ENCODE measurements at regions not wholly inside any gene's neighbourhood (a gene's known extent, or its start where the extent isn't known, plus 50 kb on each side); places are given as distances from the start of the nearest gene placed in this dataset.

DNA sequence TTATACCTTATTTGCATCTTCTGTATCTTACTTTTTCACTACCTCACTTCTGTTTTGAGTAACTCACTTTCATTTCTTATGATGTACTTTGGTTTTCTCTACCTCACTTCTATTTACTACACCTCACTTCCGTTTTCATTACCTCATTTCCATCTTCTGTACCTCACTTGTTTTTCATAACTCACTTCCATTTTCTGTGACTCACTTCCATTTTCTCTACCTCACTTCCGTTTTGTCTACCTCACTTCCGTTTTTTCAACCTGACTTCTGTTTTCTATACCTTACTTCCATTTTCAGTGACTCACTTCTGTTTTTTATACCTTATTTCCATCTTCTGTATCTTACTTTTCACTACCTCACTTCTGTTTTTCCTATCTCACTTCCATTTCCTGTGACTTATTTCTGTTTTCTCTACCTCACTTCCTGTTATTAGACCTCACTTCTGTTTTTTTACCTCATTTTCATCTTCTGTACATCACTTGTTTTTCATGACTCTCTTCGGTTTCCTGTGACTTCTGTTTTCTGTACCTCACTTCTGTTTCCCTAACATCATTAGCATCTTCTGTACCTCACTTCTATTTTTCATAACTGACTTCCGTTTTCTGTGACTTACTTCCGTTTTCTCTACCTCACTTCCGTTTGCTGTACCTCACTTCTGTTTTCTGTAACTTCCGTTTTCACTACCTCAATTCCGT, 493.1 kb upstream of the AKR1E2 start:
- ATAC-seq (ENCODE audit: insufficient number of reproducible peaks, low FRiP score, low read depth) (no peak), DNase-seq (ENCODE audit: low spot score) (no peak)
- TF ChIP-seq, protein P1, sequence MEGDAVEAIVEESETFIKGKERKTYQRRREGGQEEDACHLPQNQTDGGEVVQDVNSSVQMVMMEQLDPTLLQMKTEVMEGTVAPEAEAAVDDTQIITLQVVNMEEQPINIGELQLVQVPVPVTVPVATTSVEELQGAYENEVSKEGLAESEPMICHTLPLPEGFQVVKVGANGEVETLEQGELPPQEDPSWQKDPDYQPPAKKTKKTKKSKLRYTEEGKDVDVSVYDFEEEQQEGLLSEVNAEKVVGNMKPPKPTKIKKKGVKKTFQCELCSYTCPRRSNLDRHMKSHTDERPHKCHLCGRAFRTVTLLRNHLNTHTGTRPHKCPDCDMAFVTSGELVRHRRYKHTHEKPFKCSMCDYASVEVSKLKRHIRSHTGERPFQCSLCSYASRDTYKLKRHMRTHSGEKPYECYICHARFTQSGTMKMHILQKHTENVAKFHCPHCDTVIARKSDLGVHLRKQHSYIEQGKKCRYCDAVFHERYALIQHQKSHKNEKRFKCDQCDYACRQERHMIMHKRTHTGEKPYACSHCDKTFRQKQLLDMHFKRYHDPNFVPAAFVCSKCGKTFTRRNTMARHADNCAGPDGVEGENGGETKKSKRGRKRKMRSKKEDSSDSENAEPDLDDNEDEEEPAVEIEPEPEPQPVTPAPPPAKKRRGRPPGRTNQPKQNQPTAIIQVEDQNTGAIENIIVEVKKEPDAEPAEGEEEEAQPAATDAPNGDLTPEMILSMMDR (IDR thresholded peaks at IDR 0.05): no peak
- Histone ChIP-seq H3K9me3 (no peaks in the 10 kb centered on the region), H3K4me3 (no peak overlapping the region), H3K27me3 (replicated peaks; ENCODE audit: insufficient read depth) (no peaks in the 10 kb centered on the region), H3K36me3 (no peaks in the 10 kb centered on the region), H3K4me1 (ENCODE audit: control insufficient read depth in 1 of 2, low read depth in 2 of 2) (peaks cover 8 to 18% of the 10 kb centered on the region in 2 donors), H3K27ac (no peak overlapping the region)

DNA sequence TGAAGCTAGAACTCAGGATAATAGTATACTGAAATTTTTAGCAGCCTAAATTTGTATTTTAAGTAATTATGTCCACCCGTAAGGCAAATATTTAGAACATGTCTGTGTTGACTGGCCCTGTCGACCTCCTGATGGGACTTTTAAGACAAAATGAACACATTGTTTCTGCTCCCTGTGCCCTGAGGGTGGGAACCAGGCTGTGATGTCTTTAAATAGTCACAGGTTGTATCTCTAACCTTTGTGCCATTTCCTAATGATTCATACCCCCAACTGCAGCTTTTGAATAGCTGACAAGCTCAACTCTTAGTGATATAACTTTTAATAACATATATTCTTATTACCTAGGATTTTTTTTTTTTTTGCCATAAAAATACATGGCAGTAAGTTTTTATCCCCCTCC, 494.9 kb upstream of the AKR1E2 start:
- Histone ChIP-seq H3K27ac (no peak overlapping the region), H3K27me3 (replicated peaks; ENCODE audit: insufficient read depth) (no peaks in the 10 kb centered on the region), H3K4me3 (no peak overlapping the region), H3K4me1 (ENCODE audit: control insufficient read depth in 1 of 2, low read depth in 2 of 2) (peaks cover 8 to 18% of the 10 kb centered on the region in 2 donors), H3K9me3 (no peaks in the 10 kb centered on the region), H3K36me3 (no peaks in the 10 kb centered on the region)
- ATAC-seq (ENCODE audit: insufficient number of reproducible peaks, low FRiP score, low read depth): no peak
- no peak for DNase-seq (ENCODE audit: low spot score)
- TF ChIP-seq, protein P1 (IDR thresholded peaks at IDR 0.05): no peak

DNA sequence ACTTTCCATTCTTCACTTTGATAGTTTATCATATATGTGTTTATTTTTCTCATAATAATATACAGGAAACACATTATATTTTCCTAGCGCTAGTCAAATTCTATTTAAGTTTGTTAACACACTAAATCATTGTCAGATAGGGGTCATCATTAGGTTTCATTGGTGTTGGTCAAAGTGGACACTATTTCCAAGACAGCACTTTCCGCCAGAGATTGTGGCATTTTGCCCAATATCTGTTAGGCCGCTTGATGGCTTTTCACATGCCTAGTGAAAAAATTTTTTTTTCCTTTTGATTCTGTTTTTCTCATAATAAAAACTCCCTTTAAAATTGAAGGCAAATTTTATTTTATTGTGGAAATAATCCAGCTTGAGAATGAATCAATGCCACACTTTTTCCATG, 495.4 kb upstream of the AKR1E2 start:
- no peaks in the 10 kb centered on the region for H3K9me3 ChIP-seq
- ATAC-seq (ENCODE audit: insufficient number of reproducible peaks, low FRiP score, low read depth): no peak
- H3K27me3 ChIP-seq (replicated peaks; ENCODE audit: insufficient read depth): no peaks in the 10 kb centered on the region
- peaks cover 4 to 14% of the 10 kb centered on the region in 2 donors for H3K4me1 ChIP-seq (ENCODE audit: control insufficient read depth in 1 of 2, low read depth in 2 of 2)
- H3K36me3 ChIP-seq: no peaks in the 10 kb centered on the region
- H3K4me3 ChIP-seq: no peak overlapping the region
- DNase-seq (ENCODE audit: low spot score): no peak
- H3K27ac ChIP-seq: no peak overlapping the region
- TF ChIP-seq, protein P1 (IDR thresholded peaks at IDR 0.05): no peak

DNA sequence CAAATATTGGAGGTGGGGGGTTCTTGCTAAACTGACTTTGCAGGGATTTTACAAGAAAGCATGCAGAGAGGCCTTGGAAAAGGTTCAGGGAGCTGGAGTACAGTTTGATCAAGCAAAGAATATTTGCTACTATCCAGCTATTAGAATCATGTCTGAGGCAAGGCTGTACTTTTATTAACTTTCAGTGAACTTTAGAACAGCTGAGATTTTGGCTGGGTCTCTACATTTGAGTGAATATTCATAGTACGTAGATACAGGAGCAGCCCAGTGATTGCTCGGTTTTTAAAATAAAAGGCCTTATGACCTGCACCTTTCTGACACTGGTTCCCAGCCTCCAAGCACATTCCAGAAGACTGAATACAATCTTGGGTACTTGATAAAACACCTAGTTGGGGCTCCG, 496.8 kb upstream of the AKR1E2 start:
- no peaks in the 10 kb centered on the region for H3K27me3 ChIP-seq (replicated peaks; ENCODE audit: insufficient read depth)
- no peaks in the 10 kb centered on the region for H3K36me3 ChIP-seq
- H3K27ac ChIP-seq: no peak overlapping the region
- no peaks in the 10 kb centered on the region for H3K9me3 ChIP-seq
- H3K4me3 ChIP-seq: no peak overlapping the region
- TF ChIP-seq, protein P1 (IDR thresholded peaks at IDR 0.05): no peak
- ATAC-seq (ENCODE audit: insufficient number of reproducible peaks, low FRiP score, low read depth): no peak
- no peak for DNase-seq (ENCODE audit: low spot score)
- H3K4me1 ChIP-seq (ENCODE audit: control insufficient read depth in 1 of 2, low read depth in 2 of 2): peaks cover 0 to 3% of the 10 kb centered on the region in 2 donors

DNA sequence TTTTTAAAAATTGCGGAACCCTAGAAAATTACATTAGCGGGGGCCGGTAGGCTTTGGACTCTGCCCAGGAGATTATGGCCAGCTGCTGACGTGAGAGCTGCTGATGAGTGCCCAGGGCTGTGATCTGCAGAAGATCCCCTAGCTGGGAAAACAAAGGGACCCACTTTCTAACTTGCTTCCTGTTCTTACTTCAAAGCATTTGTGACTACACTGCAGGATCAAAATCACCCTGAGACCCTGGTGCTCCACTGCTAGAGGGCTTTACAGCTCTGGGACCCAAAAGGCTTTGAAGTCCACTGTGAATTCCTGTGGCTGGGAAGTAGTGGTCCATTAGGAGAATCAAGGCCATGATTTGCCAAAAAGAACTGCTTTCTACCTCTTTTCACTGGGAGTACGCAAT, 499.4 kb upstream of the AKR1E2 start:
- H3K4me3 ChIP-seq: no peak overlapping the region
- H3K36me3 ChIP-seq: no peaks in the 10 kb centered on the region
- peaks cover 0 to 9% of the 10 kb centered on the region in 2 donors for H3K4me1 ChIP-seq (ENCODE audit: control insufficient read depth in 1 of 2, low read depth in 2 of 2)
- no peak overlapping the region for H3K27ac ChIP-seq
- DNase-seq (ENCODE audit: low spot score) (no peak), ATAC-seq (ENCODE audit: insufficient number of reproducible peaks, low FRiP score, low read depth) (no peak)
- TF ChIP-seq, protein P1 (IDR thresholded peaks at IDR 0.05): no peak
- H3K27me3 ChIP-seq (replicated peaks; ENCODE audit: insufficient read depth): no peaks in the 10 kb centered on the region
- no peaks in the 10 kb centered on the region for H3K9me3 ChIP-seq
